ENCODE measurements at regions not wholly inside any gene's neighbourhood (a gene's known extent, or its start where the extent isn't known, plus 50 kb on each side); places are given as distances from the start of the nearest gene placed in this dataset.
"Not testable (repeated sequence)": the region's sequence is repeated elsewhere in the genome, so short reads cannot be mapped to it uniquely, and the experiment has no call there.

GRCh38 chr16:51237207-51237606 lies 86.1 kb upstream of the SALL1 start:
- intact Hi-C loops (cut with DNase I) = no loop called here
- ATAC-seq (ENCODE audit: poor library complexity) = no peak
- no peak for DNase-seq

- no peak for DNase-seq
- intact Hi-C loops (cut with DNase I) = no loop called here
- no peak for ATAC-seq (ENCODE audit: poor library complexity)
These were observed 85.5 kb upstream of the SALL1 start for GRCh38 chr16:51236583-51236982.

GRCh38 chr16:51231702-51232101 lies 80.6 kb upstream of the SALL1 start:
- no peak for DNase-seq
- ATAC-seq (ENCODE audit: poor library complexity) = no peak
- intact Hi-C loops (cut with DNase I) = no loop called here

- intact Hi-C loops (cut with DNase I); DNase-seq; ATAC-seq (ENCODE audit: poor library complexity): not testable (repeated sequence)
These were observed 79.0 kb upstream of the SALL1 start for GRCh38 chr16:51230035-51230434.

GRCh38 chr16:51228097-51228659 lies 77.1 kb upstream of the SALL1 start:
- ATAC-seq (ENCODE audit: poor library complexity) (no peak), DNase-seq (no peak)
- intact Hi-C loops (cut with DNase I) = no loop called here

GRCh38 chr16:51225878-51226277 lies 74.8 kb upstream of the SALL1 start:
- no peak for ATAC-seq (ENCODE audit: poor library complexity)
- DNase-seq = no peak
- intact Hi-C loops (cut with DNase I) = no loop called here

GRCh38 chr16:51224317-51224716 lies 73.2 kb upstream of the SALL1 start:
- DNase-seq (no peak), ATAC-seq (ENCODE audit: poor library complexity) (no peak)
- intact Hi-C loops (cut with DNase I) = no loop called here

- intact Hi-C loops (cut with DNase I) = no loop called here
- DNase-seq (no peak), ATAC-seq (ENCODE audit: poor library complexity) (no peak)
These were observed 70.9 kb upstream of the SALL1 start for GRCh38 chr16:51222016-51222415.

- ATAC-seq (ENCODE audit: poor library complexity) (no peak), DNase-seq (no peak)
- intact Hi-C loops (cut with DNase I) = no loop called here
These were observed 60.1 kb upstream of the SALL1 start for GRCh38 chr16:51211148-51211547.

GRCh38 chr16:51210087-51210486 lies 59.0 kb upstream of the SALL1 start:
- ATAC-seq (ENCODE audit: poor library complexity) (no peak), DNase-seq (no peak)
- intact Hi-C loops (cut with DNase I) = no loop called here

GRCh38 chr16:51201604-51202003 lies 50.5 kb upstream of the SALL1 start:
- ATAC-seq (ENCODE audit: poor library complexity) = no peak
- no peak for DNase-seq
- intact Hi-C loops (cut with DNase I) = no loop called here
